H9 (cell line): ENCODE measurements at regions not wholly inside any gene's neighbourhood (a gene's known extent, or its start where the extent isn't known, plus 50 kb on each side); places are given as distances from the start of the nearest gene placed in this dataset.

Experiments
- DNase-seq: peaks from one replicate; pipeline ENCODE4 v3.0.0-alpha.2; 2017
- H2AFZ ChIP-seq: one replicate; pipeline ENCODE4 v1.6.1; 2013; ENCODE audit warnings: mild to moderate bottlenecking, low read length, control low read depth, moderate library complexity
- H2AK5ac ChIP-seq: 2 replicates; pipeline ENCODE4 v1.6.1; 2013; ENCODE audit warnings: low read length, control low read depth, mixed read lengths; ENCODE audit not compliant: insufficient read length
- H2BK120ac ChIP-seq: one replicate; pipeline ENCODE4 v1.6.1; 2013; ENCODE audit warnings: low read depth, mild to moderate bottlenecking, low read length, control low read depth, inconsistent platforms; ENCODE audit not compliant: poor library complexity, severe bottlenecking
- H2BK12ac ChIP-seq: 2 replicates; pipeline ENCODE4 v1.6.1; 2013; ENCODE audit warnings: low read length, control low read depth, mixed read lengths, low read depth; ENCODE audit not compliant: insufficient read length
- H2BK15ac ChIP-seq: 2 replicates; pipeline ENCODE4 v1.6.1; 2013; ENCODE audit warnings: low read depth, low read length, control low read depth
- H2BK20ac ChIP-seq: one replicate; pipeline ENCODE4 v1.6.1; 2013; ENCODE audit warnings: low read depth, mild to moderate bottlenecking, low read length, control low read depth, inconsistent platforms; ENCODE audit not compliant: poor library complexity, severe bottlenecking
- H2BK5ac ChIP-seq: 2 replicates; pipeline ENCODE4 v1.6.1; 2013; ENCODE audit warnings: low read length, control low read depth, mixed read lengths; ENCODE audit not compliant: insufficient read length
- H3K14ac ChIP-seq: 2 replicates; pipeline ENCODE4 v1.6.1; 2013; ENCODE audit warnings: low read length, control low read depth; ENCODE audit not compliant: insufficient read depth
- H3K18ac ChIP-seq: 2 replicates; pipeline ENCODE4 v1.6.1; 2013; ENCODE audit warnings: low read depth, mild to moderate bottlenecking, mixed read lengths, low read length, control low read depth; ENCODE audit not compliant: insufficient read length
- H3K23ac ChIP-seq: 2 replicates; pipeline ENCODE4 v1.6.1; 2013; ENCODE audit warnings: low read length, control low read depth, mixed read lengths, low read depth; ENCODE audit not compliant: insufficient read length
- H3K23me2 ChIP-seq: 2 replicates; pipeline ENCODE4 v1.6.1; 2013; ENCODE audit warnings: low read depth, mild to moderate bottlenecking, mixed read lengths, low read length, control low read depth; ENCODE audit not compliant: insufficient read length, poor library complexity, severe bottlenecking
- H3K27ac ChIP-seq: 2 replicates; pipeline ENCODE4 v1.5.1; 2013; ENCODE audit warnings: low read length, control low read depth, mixed read lengths, low read depth; ENCODE audit not compliant: insufficient read length
- H3K27me3 ChIP-seq: 2 replicates; pipeline ENCODE4 v1.6.1; 2013; ENCODE audit warnings: low read length, control low read depth, inconsistent platforms; ENCODE audit not compliant: insufficient read depth
- H3K4ac ChIP-seq: 2 replicates; pipeline ENCODE4 v1.6.1; 2013; ENCODE audit warnings: low read depth, mild to moderate bottlenecking, control low read depth, inconsistent platforms, low read length, moderate library complexity
- H3K4me1 ChIP-seq: 2 replicates; pipeline ENCODE4 v1.6.1; 2013; ENCODE audit warnings: low read length, control low read depth, inconsistent platforms; ENCODE audit not compliant: insufficient read depth
- H3K4me2 ChIP-seq: 2 replicates; pipeline ENCODE4 v1.6.1; 2013; ENCODE audit warnings: low read length, control low read depth, mixed read lengths; ENCODE audit not compliant: insufficient read length, insufficient read depth
- H3K56ac ChIP-seq: 2 replicates; pipeline ENCODE4 v1.6.1; 2013; ENCODE audit warnings: low read depth, mild to moderate bottlenecking, mixed read lengths, low read length, control low read depth; ENCODE audit not compliant: insufficient read length
- H3K79me1 ChIP-seq: 2 replicates; pipeline ENCODE4 v1.6.1; 2013; ENCODE audit warnings: low read depth, mild to moderate bottlenecking, moderate library complexity, low read length, control low read depth, inconsistent platforms; ENCODE audit not compliant: insufficient read depth, poor library complexity, severe bottlenecking
- H3K79me2 ChIP-seq: 2 replicates; pipeline ENCODE4 v1.6.1; 2013; ENCODE audit warnings: low read length, control low read depth, inconsistent platforms; ENCODE audit not compliant: insufficient read depth
- H3K9ac ChIP-seq: 2 replicates; pipeline ENCODE4 v1.6.1; 2013; ENCODE audit warnings: low read length, control low read depth, mixed read lengths; ENCODE audit not compliant: insufficient read length; ENCODE audit errors: extremely low read depth
- H3K9me3 ChIP-seq: one replicate; pipeline ENCODE4 v1.6.1; 2013; ENCODE audit warnings: low read depth, low read length, inconsistent platforms; ENCODE audit not compliant: control insufficient read depth
- H3T11ph ChIP-seq: one replicate; pipeline ENCODE4 v1.6.1; 2013; ENCODE audit warnings: mild to moderate bottlenecking, low read length, control low read depth, inconsistent platforms
- H4K20me1 ChIP-seq: one replicate; pipeline ENCODE4 v1.6.1; 2013; ENCODE audit not compliant: control insufficient read depth, insufficient read length, insufficient read depth
- H4K5ac ChIP-seq: 2 replicates; pipeline ENCODE4 v1.6.1; 2013; ENCODE audit warnings: low read depth, mild to moderate bottlenecking, mixed read lengths, low read length, control low read depth; ENCODE audit not compliant: insufficient read length
- H4K8ac ChIP-seq: replicated peaks from 2 replicates; pipeline ENCODE4 v1.6.1; 2013; ENCODE audit warnings: low read length, control low read depth, mixed read lengths, low read depth; ENCODE audit not compliant: insufficient read length
- H4K91ac ChIP-seq: 2 replicates; pipeline ENCODE4 v1.6.1; 2013; ENCODE audit warnings: low read depth, mild to moderate bottlenecking, moderate library complexity, mixed read lengths, low read length, control low read depth; ENCODE audit not compliant: insufficient read length
- H3K27ac Mint-ChIP-seq, 3 experiments: 2 replicates in 2 of 3; 3 replicates in 1 of 3; pipeline ENCODE4 v1.8.0; 2020 to 2021; ENCODE audit warnings: mixed read lengths in 3 of 3, mild to moderate bottlenecking in 1 of 3, moderate library complexity in 1 of 3
- H3K27me3 Mint-ChIP-seq: 2 replicates; pipeline ENCODE4 v1.8.0; 2021; ENCODE audit warnings: low read depth, mild to moderate bottlenecking, moderate library complexity, mixed read lengths
- H3K36me3 Mint-ChIP-seq, 3 experiments: 2 replicates in 2 of 3; 3 replicates in 1 of 3; pipeline ENCODE4 v1.8.0; 2020 to 2021; ENCODE audit warnings: low read depth in 3 of 3, mixed read lengths in 3 of 3; ENCODE audit not compliant: insufficient read depth in 1 of 3
- H3K4me1 Mint-ChIP-seq, 2 experiments: 2 replicates each; pipeline ENCODE4 v1.8.0; 2020; ENCODE audit warnings: mixed read lengths in 2 of 2
- H3K4me3 Mint-ChIP-seq, 2 experiments: 2 replicates in 1 of 2; 3 replicates in 1 of 2; pipeline ENCODE4 v1.8.0; 2020 to 2021; ENCODE audit warnings: mild to moderate bottlenecking in 2 of 2, mixed read lengths in 2 of 2, moderate library complexity in 1 of 2
- H3K9me3 Mint-ChIP-seq, 2 experiments: 2 replicates in 1 of 2; 3 replicates in 1 of 2; pipeline ENCODE4 v1.8.0; 2020; ENCODE audit warnings: mild to moderate bottlenecking in 2 of 2, mixed read lengths in 2 of 2, moderate library complexity in 1 of 2
- WGBS: extraction: QIAGEN DNeasy Blood & Tissue Kit; methylation state at CpG from one replicate; pipeline ENCODE4 v1.1.7; 2013; ENCODE audit warnings: missing lambda C conversion rate, low lambda C conversion rate, mixed read lengths; ENCODE audit not compliant: insufficient read length; ENCODE audit errors: extremely low coverage; 5-methylcytosine and 5-hydroxymethylcytosine counted together
- TF ChIP-seq, protein P1 (sequence below): fragments of 200-600 bp; sonication (generic); conservative IDR thresholded peaks from 3 replicates; pipeline ENCODE4 v1.8.0; 2021; ENCODE audit warnings: antibody characterized with exemption, mild to moderate bottlenecking

DNA sequence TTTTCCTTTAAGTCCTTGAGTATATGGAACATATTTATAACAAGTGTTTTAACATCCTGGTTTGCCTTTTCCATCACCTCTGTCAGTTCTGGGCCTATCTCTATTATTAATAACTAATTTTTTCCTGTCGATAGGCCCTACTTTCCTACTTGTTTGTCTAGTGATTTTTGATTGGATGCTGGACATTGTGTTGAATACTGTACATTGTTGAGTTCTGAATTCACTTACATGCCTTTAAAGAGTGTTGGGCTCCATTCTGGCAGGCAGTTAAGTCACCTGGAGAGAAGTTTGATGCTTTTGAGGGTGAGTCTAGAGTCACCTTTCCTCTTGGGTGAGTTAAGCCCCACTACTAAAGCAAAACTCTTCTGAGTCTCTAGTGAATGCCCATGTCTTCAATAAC, 77.5 kb upstream of the C14orf180 start:
- no peak for DNase-seq
- TF ChIP-seq, protein P1, sequence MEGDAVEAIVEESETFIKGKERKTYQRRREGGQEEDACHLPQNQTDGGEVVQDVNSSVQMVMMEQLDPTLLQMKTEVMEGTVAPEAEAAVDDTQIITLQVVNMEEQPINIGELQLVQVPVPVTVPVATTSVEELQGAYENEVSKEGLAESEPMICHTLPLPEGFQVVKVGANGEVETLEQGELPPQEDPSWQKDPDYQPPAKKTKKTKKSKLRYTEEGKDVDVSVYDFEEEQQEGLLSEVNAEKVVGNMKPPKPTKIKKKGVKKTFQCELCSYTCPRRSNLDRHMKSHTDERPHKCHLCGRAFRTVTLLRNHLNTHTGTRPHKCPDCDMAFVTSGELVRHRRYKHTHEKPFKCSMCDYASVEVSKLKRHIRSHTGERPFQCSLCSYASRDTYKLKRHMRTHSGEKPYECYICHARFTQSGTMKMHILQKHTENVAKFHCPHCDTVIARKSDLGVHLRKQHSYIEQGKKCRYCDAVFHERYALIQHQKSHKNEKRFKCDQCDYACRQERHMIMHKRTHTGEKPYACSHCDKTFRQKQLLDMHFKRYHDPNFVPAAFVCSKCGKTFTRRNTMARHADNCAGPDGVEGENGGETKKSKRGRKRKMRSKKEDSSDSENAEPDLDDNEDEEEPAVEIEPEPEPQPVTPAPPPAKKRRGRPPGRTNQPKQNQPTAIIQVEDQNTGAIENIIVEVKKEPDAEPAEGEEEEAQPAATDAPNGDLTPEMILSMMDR = no peak
- peaks cover 8% of the 10 kb centered on the region for H3K27me3 Mint-ChIP-seq
- Histone ChIP-seq H3K27ac (no peak overlapping the region), H3K27me3 (no peaks in the 10 kb centered on the region), H3T11ph (no peak overlapping the region), H2BK120ac (no peak overlapping the region), H2BK15ac (no peak overlapping the region), H3K9me3 (no peaks in the 10 kb centered on the region), H3K18ac (no peak overlapping the region), H3K4me1 (no peaks in the 10 kb centered on the region), H4K91ac (no peak overlapping the region), H4K8ac (no peak overlapping the region), H3K23ac (no peak overlapping the region), H4K20me1 (no peaks in the 10 kb centered on the region), H3K9ac (no peak overlapping the region), H3K14ac (no peak overlapping the region), H4K5ac (no peak overlapping the region), H3K56ac (no peak overlapping the region), H3K79me1 (no peaks in the 10 kb centered on the region), H2BK5ac (no peak overlapping the region), H2BK12ac (no peak overlapping the region), H3K4ac (no peak overlapping the region), H3K23me2 (no peaks in the 10 kb centered on the region), H3K4me2 (no peak overlapping the region), H2AFZ (no peak overlapping the region), H3K79me2 (no peaks in the 10 kb centered on the region), H2AK5ac (no peak overlapping the region), H2BK20ac (no peak overlapping the region)
- no peak overlapping the region for H3K4me3 Mint-ChIP-seq
- peaks cover 0 to 3% of the 10 kb centered on the region in 2 experiments; a peak in 2 of 4 replicates for H3K4me1 Mint-ChIP-seq
- peaks cover 7 to 11% of the 10 kb centered on the region in 2 experiments for H3K9me3 Mint-ChIP-seq
- peaks cover 0 to 9% (median 0%) of the 10 kb centered on the region in 3 experiments; a peak in 1 of 7 replicates for H3K36me3 Mint-ChIP-seq
- H3K27ac Mint-ChIP-seq = no peak overlapping the region
- no CpG with 5 or more reads among the region's 1 CpG for WGBS
